T-helper 17 cell (primary cell): ENCODE measurements at regions not wholly inside any gene's neighbourhood (a gene's known extent, or its start where the extent isn't known, plus 50 kb on each side); places are given as distances from the start of the nearest gene placed in this dataset.

ENCODE experiments used
- ATAC-seq: fragments of 150-1000 bp; cut with Tn5 transposase; 2 replicates; pipeline ENCODE4 v1.10.0; 2021; ENCODE audit warnings: mild to moderate bottlenecking, moderate library complexity
- DNase-seq, 3 donors: peaks; one replicate each; pipeline versions ENCODE4 v3.0.0 to v3.0.0-alpha.2; 2020 to 2021
- H3K9me3 ChIP-seq: one replicate; pipeline ENCODE4 v1.7.0; 2013; ENCODE audit warnings: low read length, mild to moderate bottlenecking; ENCODE audit not compliant: control insufficient read depth, poor library complexity, severe bottlenecking
- H3K27ac Mint-ChIP-seq: one replicate; pipeline ENCODE4 v1.8.0; 2022; ENCODE audit warnings: mild to moderate bottlenecking, moderate library complexity, mixed read lengths
- H3K27me3 Mint-ChIP-seq: one replicate; pipeline ENCODE4 v1.8.0; 2022; ENCODE audit warnings: mixed read lengths
- H3K36me3 Mint-ChIP-seq: one replicate; pipeline ENCODE4 v1.8.0; 2022; ENCODE audit warnings: low read depth, mixed read lengths
- H3K4me1 Mint-ChIP-seq: one replicate; pipeline ENCODE4 v1.8.0; 2022; ENCODE audit warnings: mild to moderate bottlenecking, mixed read lengths
- H3K4me3 Mint-ChIP-seq: one replicate; pipeline ENCODE4 v1.8.0; 2022; ENCODE audit warnings: mild to moderate bottlenecking, moderate library complexity, mixed read lengths

DNA sequence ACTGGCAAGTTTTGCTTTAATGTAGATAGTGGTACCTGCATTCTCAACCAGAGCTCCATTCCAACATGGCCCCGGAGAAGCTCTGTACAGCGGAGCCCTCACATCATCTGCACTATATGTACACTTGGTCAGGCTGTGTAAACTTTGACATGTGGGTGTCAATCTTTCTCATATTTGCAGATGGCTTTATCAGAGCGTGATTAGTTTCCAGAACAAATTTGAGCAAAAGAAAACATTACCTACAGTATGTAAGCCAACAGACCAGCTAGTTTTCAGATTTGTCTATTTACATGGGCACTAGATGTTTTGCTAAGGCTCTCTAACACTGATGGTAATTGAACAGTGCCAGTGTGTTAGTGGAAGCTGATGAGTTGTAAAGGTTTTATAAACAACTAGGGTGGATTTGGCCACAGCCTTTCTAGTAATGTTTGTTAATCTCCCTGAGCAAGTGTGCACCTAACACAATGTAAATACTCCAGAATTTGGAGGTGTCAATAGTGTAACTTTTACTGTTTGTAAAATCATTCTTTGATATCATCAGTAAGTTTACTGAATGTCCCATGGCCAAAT, 131.8 kb downstream of the FOXA2 start:
- Mint-ChIP-seq H3K4me1 (no peaks in the 10 kb centered on the region), H3K36me3 (no peaks in the 10 kb centered on the region), H3K27ac (no peak overlapping the region), H3K27me3 (no peaks in the 10 kb centered on the region), H3K4me3 (no peak overlapping the region)
- no peak for ATAC-seq
- H3K9me3 ChIP-seq, result no peaks in the 10 kb centered on the region
- DNase-seq, result no peak

DNA sequence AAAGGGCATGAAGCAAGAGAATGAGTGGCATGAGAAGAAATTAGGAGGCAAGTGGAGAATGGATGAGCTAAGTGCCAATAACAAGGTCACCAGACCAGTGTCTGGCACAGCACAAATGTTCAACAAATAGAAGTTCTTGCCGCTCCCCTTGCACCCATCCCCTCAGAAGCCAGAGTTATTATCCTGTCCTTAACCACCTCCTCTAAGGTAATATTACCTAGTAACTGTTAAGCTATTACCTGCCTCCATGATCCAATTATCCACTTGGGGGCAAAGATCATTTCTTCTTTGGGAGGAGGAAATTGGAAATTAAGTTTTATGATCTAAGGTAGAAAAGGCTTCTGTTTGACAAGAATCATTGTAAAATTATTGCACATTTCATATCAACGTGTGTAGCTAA, 133.8 kb downstream of the FOXA2 start:
- Mint-ChIP-seq H3K27ac (no peak overlapping the region), H3K4me3 (no peak overlapping the region), H3K4me1 (no peaks in the 10 kb centered on the region), H3K36me3 (no peaks in the 10 kb centered on the region), H3K27me3 (no peaks in the 10 kb centered on the region)
- ATAC-seq (no peak), DNase-seq (no peak)
- no peaks in the 10 kb centered on the region for H3K9me3 ChIP-seq

DNA sequence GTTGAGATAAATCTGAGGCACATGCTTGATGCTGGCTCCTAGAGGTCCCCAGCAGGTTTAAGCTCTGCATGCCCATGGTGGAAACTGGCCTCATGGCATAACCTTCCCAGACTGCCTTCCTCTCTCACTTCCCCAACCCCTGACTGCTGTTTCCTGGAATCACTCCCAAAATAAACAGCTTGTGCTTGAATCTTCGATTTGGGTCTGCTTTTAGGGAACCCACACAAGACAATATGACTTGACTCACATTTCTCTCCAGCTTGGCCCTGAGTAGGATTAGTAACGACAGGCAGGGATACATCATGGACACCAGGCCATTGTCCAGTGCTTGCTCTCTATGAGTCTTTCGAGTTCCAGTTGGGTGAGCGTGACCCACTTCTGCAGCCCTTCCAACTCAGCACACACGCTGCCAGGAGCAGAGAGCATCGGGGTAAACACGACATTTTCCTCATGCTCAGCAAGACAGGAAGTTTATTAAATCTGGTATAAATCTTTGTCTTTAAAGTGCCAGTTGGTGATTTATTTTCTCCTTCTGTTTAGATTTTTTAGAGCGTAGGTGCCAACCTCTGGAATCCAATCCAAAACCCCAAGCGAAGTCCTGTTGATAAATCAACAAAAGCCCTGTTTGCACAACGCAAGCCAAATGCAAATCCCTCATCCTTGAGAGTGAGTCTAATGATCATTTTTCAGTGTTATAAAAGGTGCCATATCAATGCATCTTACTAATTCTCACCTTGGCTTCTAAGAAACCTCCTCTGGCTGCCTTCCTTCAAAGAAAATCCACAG, 135.0 kb downstream of the FOXA2 start:
- no peak for ATAC-seq
- Mint-ChIP-seq H3K36me3 (no peaks in the 10 kb centered on the region), H3K27me3 (no peaks in the 10 kb centered on the region), H3K4me3 (no peak overlapping the region), H3K27ac (no peak overlapping the region), H3K4me1 (no peaks in the 10 kb centered on the region)
- DNase-seq, result no peak
- H3K9me3 ChIP-seq, result no peaks in the 10 kb centered on the region

DNA sequence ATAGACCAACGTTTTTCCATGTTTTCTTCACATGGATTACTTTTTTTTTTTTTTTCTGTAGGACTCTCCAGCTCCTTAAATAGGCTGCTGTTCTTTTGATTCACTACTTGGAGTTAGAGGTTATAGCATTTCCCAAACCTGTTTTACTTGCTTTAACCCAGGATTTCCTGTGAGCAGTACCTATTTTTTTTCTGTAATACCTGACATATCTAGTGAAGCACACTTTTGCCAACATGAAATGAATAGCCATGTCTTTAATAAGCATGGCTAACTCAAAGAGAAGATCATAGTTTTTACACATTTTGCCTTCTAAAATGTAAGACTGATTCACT, 137.0 kb downstream of the FOXA2 start:
- Mint-ChIP-seq H3K4me3 (no peak overlapping the region), H3K36me3 (no peaks in the 10 kb centered on the region), H3K4me1 (no peaks in the 10 kb centered on the region), H3K27me3 (no peaks in the 10 kb centered on the region), H3K27ac (no peak overlapping the region)
- ATAC-seq (no peak), DNase-seq (no peak)
- no peaks in the 10 kb centered on the region for H3K9me3 ChIP-seq

DNA sequence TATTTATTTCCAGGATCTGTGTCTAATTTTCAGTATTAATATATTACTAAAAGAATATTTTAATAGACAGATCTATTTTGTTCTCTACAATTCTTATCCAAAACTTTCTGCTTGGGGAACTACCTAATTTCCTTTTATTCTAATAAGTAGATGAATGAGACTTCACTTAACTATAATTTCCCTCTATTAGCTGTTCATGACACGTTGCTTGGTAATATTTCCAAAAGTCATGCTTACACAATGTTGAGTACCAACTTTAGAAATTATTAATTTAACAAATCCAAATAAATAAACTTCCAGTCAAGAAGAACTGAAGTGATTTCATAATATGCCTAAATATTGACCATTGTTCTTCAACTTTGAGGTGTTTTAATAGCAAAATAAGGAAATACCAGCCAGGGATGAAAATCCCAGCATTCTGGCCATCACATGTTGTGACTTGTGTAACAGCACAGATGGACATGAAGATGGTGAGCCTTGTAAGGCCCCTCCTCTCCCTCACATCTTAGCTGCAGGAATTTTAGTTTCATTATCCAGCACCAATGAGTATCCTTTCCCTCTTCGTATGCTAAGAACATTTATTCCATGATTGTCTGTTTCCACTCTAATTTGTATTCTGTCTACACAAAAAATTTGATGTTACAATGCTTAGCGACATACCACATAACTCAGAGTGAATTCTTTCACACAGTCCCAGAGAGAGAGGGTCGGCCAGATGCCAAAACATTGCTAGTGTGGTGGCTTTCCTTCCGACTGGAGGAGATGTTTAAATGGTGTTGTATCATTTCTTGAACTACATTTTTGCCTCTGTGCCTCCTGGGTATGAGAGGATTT, 137.5 kb downstream of the FOXA2 start:
- H3K9me3 ChIP-seq, result no peaks in the 10 kb centered on the region
- Mint-ChIP-seq H3K36me3 (no peaks in the 10 kb centered on the region), H3K4me3 (no peak overlapping the region), H3K27ac (no peak overlapping the region), H3K4me1 (no peaks in the 10 kb centered on the region), H3K27me3 (no peaks in the 10 kb centered on the region)
- ATAC-seq, result no peak
- DNase-seq, result no peak

DNA sequence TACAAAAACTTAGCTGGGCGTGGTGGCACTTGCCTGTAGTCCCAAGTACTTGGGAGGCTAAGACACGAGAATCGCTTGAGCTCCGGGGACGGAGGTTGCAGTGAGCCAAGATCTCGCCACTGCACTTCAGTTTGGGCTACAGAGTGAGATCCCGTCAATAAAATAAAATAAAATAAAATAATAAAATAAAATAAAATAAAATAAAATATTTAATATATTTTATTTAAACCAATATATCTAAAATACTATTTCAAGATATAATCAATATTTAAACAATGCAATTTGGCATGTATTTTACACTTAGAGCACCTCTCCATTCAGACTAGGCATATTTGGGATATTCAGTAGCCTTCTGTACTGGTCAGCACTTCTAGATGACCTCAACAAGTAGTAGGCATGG, 142.1 kb downstream of the FOXA2 start:
- H3K27me3 Mint-ChIP-seq, result peaks cover 5% of the 10 kb centered on the region

DNA sequence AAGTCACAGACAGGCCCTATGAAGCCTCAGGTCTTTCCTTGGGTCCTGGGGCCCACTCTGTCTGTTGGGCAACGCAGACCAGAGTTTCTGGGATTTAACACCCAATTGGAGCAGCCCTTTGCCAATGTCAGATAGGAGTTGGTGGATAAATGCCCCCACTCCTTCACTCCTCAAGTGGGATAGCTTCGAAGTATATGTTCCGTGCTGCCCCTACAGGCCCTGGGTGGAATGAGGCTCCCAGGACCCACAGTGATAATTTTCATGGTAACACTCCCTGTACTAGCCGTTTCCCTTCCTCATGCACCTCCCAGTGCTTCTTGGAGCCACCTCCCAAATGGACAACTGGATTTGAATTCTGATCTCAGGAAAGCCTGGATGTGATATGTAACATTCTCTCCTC, 145.4 kb downstream of the FOXA2 start:
- peaks cover 5% of the 10 kb centered on the region for H3K27me3 Mint-ChIP-seq
- ATAC-seq (no peak), DNase-seq (no peak)
- H3K4me1 Mint-ChIP-seq, result no peaks in the 10 kb centered on the region
- no peak overlapping the region for H3K27ac Mint-ChIP-seq
- H3K9me3 ChIP-seq, result no peaks in the 10 kb centered on the region
- no peak overlapping the region for H3K4me3 Mint-ChIP-seq
- H3K36me3 Mint-ChIP-seq, result no peaks in the 10 kb centered on the region

More for the DNA sequence above, 142.1 kb downstream of the FOXA2 start:
- H3K9me3 ChIP-seq, result no peaks in the 10 kb centered on the region
- Mint-ChIP-seq H3K36me3 (no peaks in the 10 kb centered on the region), H3K4me3 (no peak overlapping the region), H3K27ac (no peak overlapping the region), H3K4me1 (no peaks in the 10 kb centered on the region)
- DNase-seq (no peak), ATAC-seq (no peak)

DNA sequence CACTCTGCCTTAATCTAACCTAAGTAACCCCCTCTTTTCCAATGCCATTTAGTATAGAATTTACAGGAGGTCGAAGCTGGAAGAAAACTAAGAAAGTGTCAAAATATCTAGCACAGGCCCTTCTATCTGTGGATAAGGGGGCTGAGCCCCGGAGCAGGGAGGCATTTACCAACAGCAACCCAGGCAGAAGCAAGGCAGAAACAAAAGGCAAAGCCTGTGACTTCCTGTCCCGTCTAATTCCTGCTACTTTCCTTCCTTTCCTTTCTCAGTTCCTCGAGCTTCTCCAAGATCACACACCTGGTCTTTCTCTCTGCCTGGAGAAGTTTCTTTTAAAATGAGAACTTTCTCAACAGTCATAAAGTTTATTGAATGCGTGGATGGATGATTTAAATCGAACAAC, 146.0 kb downstream of the FOXA2 start:
- Mint-ChIP-seq H3K36me3 (no peaks in the 10 kb centered on the region), H3K27me3 (peaks cover 5% of the 10 kb centered on the region), H3K4me1 (no peaks in the 10 kb centered on the region), H3K4me3 (no peak overlapping the region), H3K27ac (no peak overlapping the region)
- no peaks in the 10 kb centered on the region for H3K9me3 ChIP-seq
- ATAC-seq, result no peak
- no peak for DNase-seq

DNA sequence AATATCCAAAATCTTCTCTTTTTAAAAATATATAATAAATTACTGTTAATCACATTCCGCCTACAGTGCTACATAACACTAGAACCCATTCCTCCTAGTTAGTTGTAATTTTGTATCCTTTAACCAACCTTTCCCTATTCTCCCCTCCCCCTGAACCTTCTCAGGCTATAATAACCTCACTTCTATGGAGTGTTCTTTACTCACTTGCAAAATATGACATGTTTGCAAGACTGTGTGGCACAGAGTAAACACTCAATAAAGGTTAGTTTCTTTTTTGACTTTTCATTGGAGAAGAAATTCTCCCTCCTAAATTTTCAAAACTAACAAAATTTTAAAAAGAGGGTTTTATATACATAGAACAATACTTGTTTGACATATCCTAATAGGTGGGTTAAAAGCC, 147.0 kb downstream of the FOXA2 start:
- H3K27ac Mint-ChIP-seq, result no peak overlapping the region
- no peaks in the 10 kb centered on the region for H3K9me3 ChIP-seq
- H3K27me3 Mint-ChIP-seq, result peaks cover 5% of the 10 kb centered on the region
- ATAC-seq, result no peak
- no peak overlapping the region for H3K4me3 Mint-ChIP-seq
- no peak for DNase-seq
- no peaks in the 10 kb centered on the region for H3K4me1 Mint-ChIP-seq
- no peaks in the 10 kb centered on the region for H3K36me3 Mint-ChIP-seq

DNA sequence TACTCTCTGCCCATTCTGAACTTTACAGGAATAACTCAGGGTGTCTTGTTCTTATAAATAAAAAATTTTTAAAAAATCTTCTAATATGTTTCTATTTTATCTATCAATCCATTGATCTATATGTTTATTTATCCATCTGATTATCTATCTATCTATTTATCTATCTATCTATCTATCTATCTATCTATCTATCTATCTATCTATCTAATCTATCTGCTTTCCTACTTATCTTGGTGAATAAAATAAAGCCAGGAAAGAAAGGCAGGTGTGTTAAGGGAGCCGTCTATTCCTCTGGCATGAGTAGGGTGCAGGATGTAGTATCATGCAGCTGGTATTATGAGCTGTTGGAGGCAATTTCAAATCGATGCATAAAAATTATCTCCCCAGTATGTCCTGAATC, 153.0 kb downstream of the FOXA2 start:
- no peak for DNase-seq
- no peak for ATAC-seq

DNA sequence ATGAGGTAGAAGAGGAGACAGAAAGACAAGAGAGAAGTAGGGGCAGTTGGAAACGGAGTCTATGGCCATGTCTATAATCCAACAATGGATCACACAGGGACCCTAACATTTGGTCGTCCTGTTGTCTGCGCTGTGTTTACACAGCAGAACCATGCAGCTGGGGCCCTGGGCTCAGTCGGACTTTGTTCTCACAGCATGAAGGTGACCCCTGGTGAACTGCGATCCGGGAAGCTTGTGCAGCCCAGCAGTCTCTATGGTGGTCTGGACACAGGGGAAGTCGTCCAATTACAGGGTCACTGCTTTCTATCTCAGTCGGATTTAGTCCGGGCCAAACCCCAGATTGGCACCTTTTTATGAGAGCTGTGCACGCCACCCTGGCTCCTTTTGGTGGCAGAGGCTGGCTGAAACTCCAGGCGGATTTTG, 153.6 kb downstream of the FOXA2 start:
- DNase-seq (no peak), ATAC-seq (no peak)

More for the DNA sequence above, 153.0 kb downstream of the FOXA2 start:
- no peaks in the 10 kb centered on the region for H3K9me3 ChIP-seq
- H3K27me3 Mint-ChIP-seq, result no peaks in the 10 kb centered on the region
- no peak overlapping the region for H3K27ac Mint-ChIP-seq
- H3K4me3 Mint-ChIP-seq, result no peak overlapping the region
- no peaks in the 10 kb centered on the region for H3K4me1 Mint-ChIP-seq
- H3K36me3 Mint-ChIP-seq, result no peaks in the 10 kb centered on the region

DNA sequence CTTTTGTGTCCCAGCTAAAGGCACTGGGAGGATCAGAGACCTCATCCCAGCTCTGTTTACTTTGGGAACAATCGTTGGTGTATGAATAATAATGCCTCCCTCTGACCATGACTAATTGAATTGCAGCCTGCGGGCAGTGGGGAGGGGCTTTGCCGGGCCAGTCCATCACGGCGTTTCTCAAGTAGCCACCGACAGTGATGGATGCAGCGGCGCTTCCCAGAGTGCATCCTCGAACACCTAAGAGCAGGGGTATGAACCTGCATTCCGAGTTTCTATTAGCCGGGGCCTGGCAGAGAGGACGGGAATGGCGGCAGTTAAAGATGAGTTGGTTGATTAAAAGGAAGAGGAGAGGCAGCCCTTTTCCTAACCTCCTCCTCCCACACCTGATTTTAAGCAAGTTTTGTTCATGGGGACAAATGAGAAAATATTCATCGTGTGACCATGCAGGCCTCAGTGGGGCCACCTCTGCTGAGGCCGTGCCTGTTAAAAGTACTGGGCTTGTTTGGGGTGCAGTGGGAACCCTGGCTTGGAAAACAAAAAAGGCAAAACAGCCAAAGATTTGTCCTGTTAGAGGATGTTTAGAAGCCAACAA, 154.1 kb downstream of the FOXA2 start:
- no peaks in the 10 kb centered on the region for H3K27me3 Mint-ChIP-seq
- H3K27ac Mint-ChIP-seq, result no peak overlapping the region
- no peaks in the 10 kb centered on the region for H3K36me3 Mint-ChIP-seq
- no peaks in the 10 kb centered on the region for H3K4me1 Mint-ChIP-seq
- no peak for DNase-seq
- H3K9me3 ChIP-seq, result no peaks in the 10 kb centered on the region
- H3K4me3 Mint-ChIP-seq, result no peak overlapping the region
- ATAC-seq, result no peak

More for the DNA sequence above, 153.6 kb downstream of the FOXA2 start:
- no peaks in the 10 kb centered on the region for H3K9me3 ChIP-seq
- Mint-ChIP-seq H3K4me3 (no peak overlapping the region), H3K27ac (no peak overlapping the region), H3K36me3 (no peaks in the 10 kb centered on the region), H3K4me1 (no peaks in the 10 kb centered on the region), H3K27me3 (no peaks in the 10 kb centered on the region)
